ENCODE measurements at regions not wholly inside any gene's neighbourhood (a gene's known extent, or its start where the extent isn't known, plus 50 kb on each side); places are given as distances from the start of the nearest gene placed in this dataset.

- no peaks in the 10 kb centered on the region for H3K36me3 ChIP-seq
- no peak overlapping the region for H3K4me3 ChIP-seq
- WGBS, 2 donors: 47 to 53% methylated on average over 1 of the region's 1 CpG
- H3K27ac ChIP-seq: no peak overlapping the region
- intact Hi-C loops (cut with DNase I): no loop called here
- DNase-seq: no peak
- H3K4me1 ChIP-seq: no peaks in the 10 kb centered on the region
- TF ChIP-seq CTCF (IDR thresholded peaks at IDR 0.05) (no peak), POLR2A (IDR thresholded peaks at IDR 0.05) (no peak)
- H3K27me3 ChIP-seq: no peaks in the 10 kb centered on the region
- H3K9me3 ChIP-seq: no peaks in the 10 kb centered on the region
Observed at GRCh38 chrX:33686105-33686504, 446.0 kb downstream of the FAM47A start.

All from esophagus squamous epithelium (tissue), 5 donors.